C4-2B (cell line): ENCODE measurements at regions not wholly inside any gene's neighbourhood (a gene's known extent, or its start where the extent isn't known, plus 50 kb on each side); places are given as distances from the start of the nearest gene placed in this dataset.

Source experiments
- CTCF ChIP-seq: fragments of 450-650 bp; conservative IDR thresholded peaks from 2 replicates; pipeline ENCODE4 v1.5.1; 2017; ENCODE audit warnings: mild to moderate bottlenecking
- ZFX ChIP-seq: fragments of 450-650 bp; IDR thresholded peaks from 2 replicates; pipeline ENCODE4 v1.6.1; 2017

GRCh38 chr11:126136507-126136906, 73.8 kb upstream of the CDON start:
- TF ChIP-seq CTCF (no peak), ZFX (no peak)
